Left lung (tissue), 4 donors: ENCODE measurements at regions not wholly inside any gene's neighbourhood (a gene's known extent, or its start where the extent isn't known, plus 50 kb on each side); places are given as distances from the start of the nearest gene placed in this dataset.
A peak's percentile ranks its signal among the peaks of the same experiment; 100 is the strongest.

Experiments used
- ATAC-seq: fragments of 200-7000 bp; cut with Tn5 transposase; one replicate; pipeline ENCODE4 v1.9.1; 2020; ENCODE audit warnings: moderate library complexity
- DNase-seq, 4 donors: peaks; one replicate each; pipeline ENCODE4 v3.0.0-alpha.2; 2013 to 2020
- H3K27ac ChIP-seq, 2 donors: fragments of 200-600 bp; sonication (generic) in 1 of 2; one replicate each; pipeline versions ENCODE4 v1.5.0 to v1.8.0; 2020 to 2021
- H3K27me3 ChIP-seq, 2 donors: fragments of 200-600 bp; sonication (generic) in 1 of 2; one replicate each; pipeline versions ENCODE4 v1.5.0 to v1.8.0; 2020 to 2021
- H3K36me3 ChIP-seq, 2 donors: fragments of 200-600 bp; sonication (generic) in 1 of 2; one replicate each; pipeline versions ENCODE4 v1.5.0 to v1.8.0; 2020 to 2021
- H3K4me1 ChIP-seq, 2 donors: fragments of 200-600 bp; one replicate each; pipeline ENCODE4 v1.8.0; 2021
- H3K4me3 ChIP-seq, 2 donors: fragments of 200-600 bp; sonication (generic) in 1 of 2; one replicate each; pipeline versions ENCODE4 v1.5.0 to v1.8.0; 2020 to 2021; ENCODE audit warnings: mild to moderate bottlenecking in 1 of 2
- H3K9me3 ChIP-seq, 2 donors: fragments of 200-600 bp; sonication (generic) in 1 of 2; one replicate each; pipeline versions ENCODE4 v1.5.0 to v1.8.0; 2020 to 2021
- CTCF ChIP-seq, 2 donors: fragments of 200-600 bp; sonication (generic) in 1 of 2; IDR thresholded peaks; one replicate each; pipeline versions ENCODE4 v1.5.0 to v1.8.0; 2021; ENCODE audit warnings: antibody characterized with exemption in 2 of 2
- intact Hi-C, 2 donors: fragments of 100-400 bp; cut with DNase I; formaldehyde crosslinking; loops; one replicate each; pipeline versions ENCODE4 v1.11.2 to v1.14.2; 2022
- donor health status: DM: no; HTN: yes; CAD: no.
- donor health status: DM: no; HTN: no; CAD: no.

DNA sequence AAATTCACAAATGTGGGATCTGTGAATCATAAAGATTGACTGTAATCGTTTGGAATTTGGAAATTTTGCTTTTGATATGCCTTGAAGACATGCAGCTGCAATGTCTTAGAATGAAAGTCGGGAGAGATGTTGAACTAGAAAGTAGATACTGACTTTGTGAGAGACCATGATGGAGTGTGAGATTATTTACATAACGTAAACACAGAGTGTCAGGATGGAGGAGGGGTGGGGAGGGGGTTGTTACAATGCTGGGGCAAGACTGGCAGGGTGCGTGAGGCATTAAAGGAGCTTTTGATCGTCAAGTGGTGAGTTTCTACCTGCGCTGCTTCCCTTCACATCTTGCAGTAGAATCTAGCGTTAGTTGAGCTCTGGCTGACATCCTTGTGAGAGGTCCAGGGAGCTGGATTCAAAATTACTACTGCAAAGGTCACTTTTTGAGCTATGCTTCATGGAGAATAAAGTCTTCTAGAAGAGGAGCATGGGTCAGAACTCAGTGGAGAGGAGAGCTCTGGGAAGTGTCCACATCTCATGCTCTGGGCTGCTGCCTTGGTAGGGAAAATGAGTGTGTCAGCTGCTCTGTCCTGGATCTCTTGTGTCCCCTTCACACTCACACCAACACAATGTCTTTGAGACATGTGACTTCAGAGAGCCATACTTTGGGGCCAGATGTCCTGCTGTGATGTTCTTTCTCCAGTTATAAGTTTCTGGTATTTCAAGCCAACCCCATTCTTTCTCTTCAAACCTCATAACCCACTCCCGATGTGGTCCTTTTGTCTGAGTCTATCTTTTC, 105.2 kb upstream of the CITED2 start:
- H3K9me3 ChIP-seq = no peaks in the 10 kb centered on the region
- ATAC-seq (no peak), DNase-seq (no peak)
- H3K4me3 ChIP-seq = no peak overlapping the region
- no peak overlapping the region for H3K27ac ChIP-seq
- peaks cover 0 to 3% of the 10 kb centered on the region in 2 donors for H3K4me1 ChIP-seq
- H3K36me3 ChIP-seq = no peaks in the 10 kb centered on the region
- no peaks in the 10 kb centered on the region for H3K27me3 ChIP-seq
- no peak for TF ChIP-seq CTCF (IDR thresholded peaks at IDR 0.05)
- intact Hi-C loops = no loop called here

GRCh38 chr6:139475646-139476045, 101.2 kb upstream of the CITED2 start:
- no peak for ATAC-seq
- H3K4me1 ChIP-seq = peaks cover 4 to 30% of the 10 kb centered on the region in 2 donors
- H3K27me3 ChIP-seq = no peaks in the 10 kb centered on the region
- intact Hi-C loops = no loop called here
- no peak for DNase-seq
- H3K4me3 ChIP-seq = no peak overlapping the region
- H3K9me3 ChIP-seq = no peaks in the 10 kb centered on the region
- no peak overlapping the region for H3K27ac ChIP-seq
- no peaks in the 10 kb centered on the region for H3K36me3 ChIP-seq
- no peak for TF ChIP-seq CTCF (IDR thresholded peaks at IDR 0.05)

- Histone ChIP-seq H3K9me3 (no peaks in the 10 kb centered on the region), H3K4me1 (peaks cover 4 to 30% of the 10 kb centered on the region in 2 donors), H3K27me3 (no peaks in the 10 kb centered on the region), H3K36me3 (no peaks in the 10 kb centered on the region), H3K4me3 (no peak overlapping the region), H3K27ac (no peak overlapping the region)
- intact Hi-C loops = no loop called here
- no peak for DNase-seq
- ATAC-seq = no peak
- no peak for TF ChIP-seq CTCF (IDR thresholded peaks at IDR 0.05)
Observed at GRCh38 chr6:139475241-139475640, 100.8 kb upstream of the CITED2 start.

DNA sequence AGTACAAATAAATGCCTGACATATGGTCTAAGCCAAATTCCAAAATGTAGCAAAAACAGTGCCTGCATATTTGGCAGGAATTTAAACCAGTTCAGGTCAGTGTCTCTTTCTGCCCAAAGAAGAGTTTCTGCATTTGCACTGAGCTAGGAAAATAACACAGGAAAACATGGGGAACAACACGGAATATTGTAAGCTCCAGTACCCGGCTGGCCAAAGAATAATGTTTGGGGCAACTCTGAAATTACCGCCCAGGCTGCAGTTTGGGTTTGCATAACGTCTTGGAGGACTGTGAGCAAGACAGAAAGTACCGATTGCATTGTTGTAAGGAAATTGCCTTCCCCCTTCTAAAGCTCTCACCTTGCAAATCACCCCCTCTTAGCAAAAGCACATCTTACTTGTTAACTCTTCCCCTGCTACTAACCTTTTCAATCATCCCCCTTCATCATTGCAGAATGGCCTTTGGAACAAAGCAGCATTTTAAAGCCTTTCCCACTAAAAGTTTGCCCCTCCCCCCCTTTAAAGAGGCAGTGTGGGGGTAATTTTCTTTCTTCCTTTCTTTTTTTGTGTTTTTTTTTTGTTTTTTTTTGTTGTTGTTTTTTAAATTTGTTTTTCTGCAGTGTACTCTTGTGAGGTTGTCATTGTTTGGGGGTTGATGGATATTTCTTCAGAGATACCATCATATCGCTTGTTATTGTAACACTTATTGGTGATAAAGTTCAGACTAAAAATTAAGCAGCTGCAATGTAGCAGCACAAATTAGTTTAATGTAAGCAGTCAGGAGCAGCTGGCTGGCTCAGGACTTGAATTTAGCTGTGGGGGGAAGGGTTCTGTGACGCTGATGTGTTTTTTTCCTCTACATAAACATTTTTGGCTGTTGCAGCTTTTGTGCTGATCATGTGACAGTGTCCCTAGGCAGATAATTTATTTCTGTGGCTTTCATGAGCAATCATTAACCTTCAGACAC, 100.0 kb upstream of the CITED2 start:
- ATAC-seq (peak; percentile 60), DNase-seq (peak in 2 of 4 donors; percentile 72 to 85)
- Histone ChIP-seq H3K9me3 (no peaks in the 10 kb centered on the region), H3K4me1 (peaks cover 4 to 30% of the 10 kb centered on the region in 2 donors), H3K36me3 (no peaks in the 10 kb centered on the region), H3K27ac (peak overlapping the region in 1 of 2 donors; percentile 9), H3K4me3 (no peak overlapping the region), H3K27me3 (no peaks in the 10 kb centered on the region)
- no peak for TF ChIP-seq CTCF (IDR thresholded peaks at IDR 0.05)
- intact Hi-C loops = no loop called here

DNA sequence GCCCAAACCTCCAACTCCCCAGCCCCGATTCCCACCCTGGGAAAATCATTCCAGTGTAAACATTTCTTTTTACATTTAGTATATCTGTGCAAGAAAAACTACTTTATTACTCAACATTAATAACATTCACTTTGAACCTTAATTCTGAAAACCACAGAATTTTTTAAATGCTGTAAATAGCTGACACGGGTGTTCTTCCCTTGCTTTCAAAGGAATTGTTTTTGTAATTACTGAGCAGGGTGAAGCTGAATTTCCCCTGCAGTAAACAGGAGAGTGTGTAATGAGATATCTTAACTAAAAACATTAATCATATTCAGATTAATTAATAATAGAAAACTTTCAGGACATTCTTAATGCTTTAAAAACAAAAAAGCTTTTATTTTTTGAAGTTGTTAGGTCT, 99.3 kb upstream of the CITED2 start:
- TF ChIP-seq CTCF (IDR thresholded peaks at IDR 0.05) = no peak
- ATAC-seq (no peak), DNase-seq (no peak)
- no peak overlapping the region for H3K4me3 ChIP-seq
- H3K27ac ChIP-seq = peak overlapping the region in 1 of 2 donors; percentile 9
- H3K27me3 ChIP-seq = no peaks in the 10 kb centered on the region
- no peaks in the 10 kb centered on the region for H3K36me3 ChIP-seq
- intact Hi-C loops = no loop called here
- H3K9me3 ChIP-seq = no peaks in the 10 kb centered on the region
- peaks cover 4 to 30% of the 10 kb centered on the region in 2 donors for H3K4me1 ChIP-seq
